ENCODE measurements at regions not wholly inside any gene's neighbourhood (a gene's known extent, or its start where the extent isn't known, plus 50 kb on each side); places are given as distances from the start of the nearest gene placed in this dataset.

- no peak for TF ChIP-seq CTCF (IDR thresholded peaks at IDR 0.05; ENCODE audit: extremely low read depth, missing control alignments)
- no peak for DNase-seq (ENCODE audit: low spot score)
Measured at GRCh38 chr13:63614874-63615612, 2199.4 kb upstream of the PCDH20 start.

DNA sequence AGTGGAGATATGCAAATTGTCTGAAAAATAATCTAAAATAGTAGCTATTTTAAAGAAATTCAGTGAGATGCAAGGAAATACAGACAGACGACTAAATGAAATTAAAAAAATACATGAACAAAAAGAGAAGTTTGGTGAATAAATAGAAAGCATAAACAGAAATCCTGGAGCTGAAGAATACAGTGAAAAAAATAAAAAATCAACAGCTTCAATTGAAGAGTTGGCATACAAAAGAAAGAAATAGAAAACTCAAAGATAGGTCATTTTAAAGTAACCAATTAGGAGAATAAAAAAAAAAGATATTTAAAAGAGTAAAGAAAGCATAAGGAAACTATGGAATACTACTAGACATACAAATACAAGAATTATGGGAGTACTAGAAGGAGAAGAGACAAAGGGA, 2191.5 kb upstream of the PCDH20 start:
- no peak for DNase-seq (ENCODE audit: low spot score)
- no peak for TF ChIP-seq CTCF (IDR thresholded peaks at IDR 0.05; ENCODE audit: extremely low read depth, missing control alignments)

DNA sequence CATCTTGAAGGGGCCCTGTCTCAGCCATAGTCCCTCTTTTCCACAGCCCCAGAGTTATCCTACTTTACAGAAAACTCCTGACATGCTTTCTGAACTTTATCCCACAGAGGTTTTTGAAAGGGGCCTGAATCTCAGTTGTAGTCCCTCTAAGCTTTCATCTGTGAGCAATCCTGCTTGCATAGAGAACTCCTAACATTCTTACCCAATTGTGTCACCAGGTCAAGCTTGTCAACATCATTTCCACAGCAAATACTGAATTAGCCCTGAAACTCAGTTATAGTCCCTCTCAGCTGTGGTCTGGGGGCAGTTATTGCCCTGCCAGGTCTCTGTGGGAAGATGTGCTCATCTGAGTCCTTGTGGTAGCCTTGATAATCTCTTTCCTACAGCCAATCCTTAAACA, 2190.3 kb upstream of the PCDH20 start:
- no peak for DNase-seq (ENCODE audit: low spot score)
- no peak for TF ChIP-seq CTCF (IDR thresholded peaks at IDR 0.05; ENCODE audit: extremely low read depth, missing control alignments)

DNA sequence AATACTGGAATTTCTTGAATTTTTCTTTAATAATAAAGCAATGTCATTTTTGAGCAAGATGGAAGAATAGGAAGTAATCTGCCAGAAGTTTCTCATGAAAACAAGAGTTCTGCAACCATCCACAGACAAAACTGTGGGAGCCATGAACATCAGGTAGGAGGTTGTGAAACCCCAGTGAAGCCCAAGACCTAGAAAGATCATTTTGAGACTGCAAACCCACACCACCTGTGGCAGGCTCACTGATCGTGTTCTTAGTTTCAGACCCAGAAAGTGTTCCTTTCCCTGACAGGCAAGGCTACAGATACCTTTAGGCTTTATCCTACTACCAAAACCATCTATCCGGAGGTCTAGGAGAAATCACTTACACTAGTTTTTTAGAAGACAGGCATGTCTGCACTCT, 2189.8 kb upstream of the PCDH20 start:
- no peak for TF ChIP-seq CTCF (IDR thresholded peaks at IDR 0.05; ENCODE audit: extremely low read depth, missing control alignments)
- no peak for DNase-seq (ENCODE audit: low spot score)

- DNase-seq (ENCODE audit: low spot score), result no peak
- no peak for TF ChIP-seq CTCF (IDR thresholded peaks at IDR 0.05; ENCODE audit: extremely low read depth, missing control alignments)
Measured at GRCh38 chr13:63595811-63596210, 2180.2 kb upstream of the PCDH20 start.

GRCh38 chr13:63586467-63586866, 2170.8 kb upstream of the PCDH20 start:
- TF ChIP-seq CTCF (IDR thresholded peaks at IDR 0.05; ENCODE audit: extremely low read depth, missing control alignments), result no peak
- DNase-seq (ENCODE audit: low spot score), result no peak

- no peak for TF ChIP-seq CTCF (IDR thresholded peaks at IDR 0.05; ENCODE audit: extremely low read depth, missing control alignments)
- DNase-seq (ENCODE audit: low spot score), result no peak
Measured at GRCh38 chr13:63578796-63579195, 2163.1 kb upstream of the PCDH20 start.
